RWPE2 (cell line): ENCODE measurements at regions not wholly inside any gene's neighbourhood (a gene's known extent, or its start where the extent isn't known, plus 50 kb on each side); places are given as distances from the start of the nearest gene placed in this dataset.

ENCODE experiments used
- ATAC-seq: fragments of 200-7000 bp; cut with Tn5 transposase; 3 replicates; pipeline ENCODE4 v1.9.1; 2021; ENCODE audit warnings: low read depth
- DNase-seq: peaks from one replicate; pipeline ENCODE4 v3.0.0-alpha.2; 2020; ENCODE audit warnings: low spot score
- H3K27ac ChIP-seq: fragments of 450-650 bp; 2 replicates; pipeline ENCODE4 v1.5.1; 2017; ENCODE audit warnings: mild to moderate bottlenecking; ENCODE audit not compliant: poor library complexity, severe bottlenecking
- H3K27me3 ChIP-seq: fragments of 250-450 bp; sonication (Bioruptor Pico); 2 replicates; pipeline ENCODE4 v1.5.1; 2021; ENCODE audit warnings: mild to moderate bottlenecking, moderate library complexity; ENCODE audit not compliant: insufficient read depth, poor library complexity, severe bottlenecking
- H3K36me3 ChIP-seq: fragments of 250-450 bp; sonication (Bioruptor Pico); 2 replicates; pipeline ENCODE4 v1.5.1; 2020; ENCODE audit warnings: low read depth, mild to moderate bottlenecking, moderate library complexity
- H3K4me1 ChIP-seq: fragments of 250-450 bp; sonication (Bioruptor Pico); 2 replicates; pipeline ENCODE4 v1.5.1; 2021; ENCODE audit warnings: mild to moderate bottlenecking, moderate library complexity; ENCODE audit not compliant: insufficient read depth, poor library complexity, severe bottlenecking
- H3K4me3 ChIP-seq: fragments of 250-450 bp; sonication (Bioruptor Pico); 2 replicates; pipeline ENCODE4 v1.5.1; 2021; ENCODE audit warnings: mild to moderate bottlenecking, moderate library complexity; ENCODE audit not compliant: severe bottlenecking
- H3K9me3 ChIP-seq: fragments of 250-450 bp; sonication (Bioruptor Pico); 2 replicates; pipeline ENCODE4 v1.5.1; 2021; ENCODE audit warnings: mild to moderate bottlenecking, moderate library complexity; ENCODE audit not compliant: severe bottlenecking
- CTCF ChIP-seq: fragments of 450-650 bp; IDR thresholded peaks from one replicate; pipeline ENCODE4 v1.5.1; 2017; ENCODE audit warnings: mild to moderate bottlenecking, moderate library complexity; ENCODE audit not compliant: poor library complexity, severe bottlenecking

GRCh38 chr13:55000043-55000442 is 1971.4 kb downstream of the OLFM4 start:
- Histone ChIP-seq H3K27me3 (no peaks in the 10 kb centered on the region), H3K36me3 (no peaks in the 10 kb centered on the region), H3K4me1 (no peaks in the 10 kb centered on the region), H3K4me3 (no peak overlapping the region), H3K9me3 (no peaks in the 10 kb centered on the region), H3K27ac (no peak overlapping the region)
- no peak for DNase-seq
- TF ChIP-seq CTCF: no peak
- ATAC-seq: no peak

- no peaks in the 10 kb centered on the region for H3K4me1 ChIP-seq
- no peak for DNase-seq
- H3K27me3 ChIP-seq: no peaks in the 10 kb centered on the region
Observed at GRCh38 chr13:55000844-55001243, 1972.2 kb downstream of the OLFM4 start.

GRCh38 chr13:55001881-55002280 is 1973.3 kb downstream of the OLFM4 start:
- no peaks in the 10 kb centered on the region for H3K4me1 ChIP-seq
- no peak overlapping the region for H3K4me3 ChIP-seq
- ATAC-seq: no peak
- H3K9me3 ChIP-seq: no peaks in the 10 kb centered on the region
- DNase-seq: no peak
- no peaks in the 10 kb centered on the region for H3K27me3 ChIP-seq
- no peak overlapping the region for H3K27ac ChIP-seq
- no peaks in the 10 kb centered on the region for H3K36me3 ChIP-seq
- TF ChIP-seq CTCF: no peak

More at GRCh38 chr13:55000844-55001243, 1972.2 kb downstream of the OLFM4 start:
- no peak for TF ChIP-seq CTCF
- H3K9me3 ChIP-seq: no peaks in the 10 kb centered on the region
- no peak overlapping the region for H3K27ac ChIP-seq
- H3K4me3 ChIP-seq: no peak overlapping the region
- no peak for ATAC-seq
- no peaks in the 10 kb centered on the region for H3K36me3 ChIP-seq

- Histone ChIP-seq H3K9me3 (no peaks in the 10 kb centered on the region), H3K36me3 (no peaks in the 10 kb centered on the region), H3K27me3 (no peaks in the 10 kb centered on the region), H3K4me3 (no peak overlapping the region), H3K27ac (no peak overlapping the region), H3K4me1 (no peaks in the 10 kb centered on the region)
- TF ChIP-seq CTCF: no peak
- DNase-seq (no peak), ATAC-seq (no peak)
Observed at GRCh38 chr13:55007681-55008080, 1979.1 kb downstream of the OLFM4 start.

GRCh38 chr13:55013051-55013450 is 1984.4 kb downstream of the OLFM4 start:
- no peak for TF ChIP-seq CTCF
- Histone ChIP-seq H3K4me3 (no peak overlapping the region), H3K27me3 (no peaks in the 10 kb centered on the region), H3K9me3 (no peaks in the 10 kb centered on the region), H3K27ac (no peak overlapping the region), H3K4me1 (no peaks in the 10 kb centered on the region), H3K36me3 (no peaks in the 10 kb centered on the region)
- no peak for DNase-seq
- ATAC-seq: no peak
